ENCODE measurements at regions not wholly inside any gene's neighbourhood (a gene's known extent, or its start where the extent isn't known, plus 50 kb on each side); places are given as distances from the start of the nearest gene placed in this dataset.

DNA sequence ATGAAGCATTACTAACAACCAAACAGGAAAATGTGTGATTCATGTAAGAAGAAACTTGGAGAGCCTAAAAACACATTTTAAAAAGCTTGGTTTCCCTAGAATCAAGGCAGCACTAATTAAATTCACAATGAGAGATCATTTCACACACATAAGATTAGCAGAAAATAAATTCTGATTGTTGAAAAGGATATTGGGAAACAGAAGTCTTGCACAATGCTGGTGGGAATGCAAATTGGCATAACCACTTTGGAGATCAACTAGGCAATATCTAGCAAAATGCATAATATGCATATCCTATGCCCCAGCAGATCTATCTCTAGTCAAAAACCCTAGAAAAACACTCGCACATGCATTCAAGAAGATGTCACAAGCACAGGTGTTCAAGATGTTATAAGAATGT is 75.3 kb upstream of the SIX3 start:
- no peak for TF ChIP-seq RAD51 (IDR thresholded peaks at IDR 0.05; ENCODE audit: borderline replicate concordance)
- TF ChIP-seq POLR2A (IDR thresholded peaks at IDR 0.05; ENCODE audit: insufficient read depth in 1 of 2, low read depth in 2 of 2, low read length in 2 of 2), result no peak
- TF ChIP-seq, protein P1, sequence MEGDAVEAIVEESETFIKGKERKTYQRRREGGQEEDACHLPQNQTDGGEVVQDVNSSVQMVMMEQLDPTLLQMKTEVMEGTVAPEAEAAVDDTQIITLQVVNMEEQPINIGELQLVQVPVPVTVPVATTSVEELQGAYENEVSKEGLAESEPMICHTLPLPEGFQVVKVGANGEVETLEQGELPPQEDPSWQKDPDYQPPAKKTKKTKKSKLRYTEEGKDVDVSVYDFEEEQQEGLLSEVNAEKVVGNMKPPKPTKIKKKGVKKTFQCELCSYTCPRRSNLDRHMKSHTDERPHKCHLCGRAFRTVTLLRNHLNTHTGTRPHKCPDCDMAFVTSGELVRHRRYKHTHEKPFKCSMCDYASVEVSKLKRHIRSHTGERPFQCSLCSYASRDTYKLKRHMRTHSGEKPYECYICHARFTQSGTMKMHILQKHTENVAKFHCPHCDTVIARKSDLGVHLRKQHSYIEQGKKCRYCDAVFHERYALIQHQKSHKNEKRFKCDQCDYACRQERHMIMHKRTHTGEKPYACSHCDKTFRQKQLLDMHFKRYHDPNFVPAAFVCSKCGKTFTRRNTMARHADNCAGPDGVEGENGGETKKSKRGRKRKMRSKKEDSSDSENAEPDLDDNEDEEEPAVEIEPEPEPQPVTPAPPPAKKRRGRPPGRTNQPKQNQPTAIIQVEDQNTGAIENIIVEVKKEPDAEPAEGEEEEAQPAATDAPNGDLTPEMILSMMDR (CRISPR knock-in tag; IDR thresholded peaks at IDR 0.05), result no peak
- no peak for TF ChIP-seq CBX5 (CRISPR knock-in tag; IDR thresholded peaks at IDR 0.05; ENCODE audit: borderline replicate concordance)
- TF ChIP-seq SIN3A (IDR thresholded peaks at IDR 0.05; ENCODE audit: borderline replicate concordance, low read depth, low read length), result no peak
- no peak for TF ChIP-seq NR1H2 (CRISPR knock-in tag; IDR thresholded peaks at IDR 0.05; ENCODE audit: borderline replicate concordance, low read depth)
- TF ChIP-seq, protein P2, sequence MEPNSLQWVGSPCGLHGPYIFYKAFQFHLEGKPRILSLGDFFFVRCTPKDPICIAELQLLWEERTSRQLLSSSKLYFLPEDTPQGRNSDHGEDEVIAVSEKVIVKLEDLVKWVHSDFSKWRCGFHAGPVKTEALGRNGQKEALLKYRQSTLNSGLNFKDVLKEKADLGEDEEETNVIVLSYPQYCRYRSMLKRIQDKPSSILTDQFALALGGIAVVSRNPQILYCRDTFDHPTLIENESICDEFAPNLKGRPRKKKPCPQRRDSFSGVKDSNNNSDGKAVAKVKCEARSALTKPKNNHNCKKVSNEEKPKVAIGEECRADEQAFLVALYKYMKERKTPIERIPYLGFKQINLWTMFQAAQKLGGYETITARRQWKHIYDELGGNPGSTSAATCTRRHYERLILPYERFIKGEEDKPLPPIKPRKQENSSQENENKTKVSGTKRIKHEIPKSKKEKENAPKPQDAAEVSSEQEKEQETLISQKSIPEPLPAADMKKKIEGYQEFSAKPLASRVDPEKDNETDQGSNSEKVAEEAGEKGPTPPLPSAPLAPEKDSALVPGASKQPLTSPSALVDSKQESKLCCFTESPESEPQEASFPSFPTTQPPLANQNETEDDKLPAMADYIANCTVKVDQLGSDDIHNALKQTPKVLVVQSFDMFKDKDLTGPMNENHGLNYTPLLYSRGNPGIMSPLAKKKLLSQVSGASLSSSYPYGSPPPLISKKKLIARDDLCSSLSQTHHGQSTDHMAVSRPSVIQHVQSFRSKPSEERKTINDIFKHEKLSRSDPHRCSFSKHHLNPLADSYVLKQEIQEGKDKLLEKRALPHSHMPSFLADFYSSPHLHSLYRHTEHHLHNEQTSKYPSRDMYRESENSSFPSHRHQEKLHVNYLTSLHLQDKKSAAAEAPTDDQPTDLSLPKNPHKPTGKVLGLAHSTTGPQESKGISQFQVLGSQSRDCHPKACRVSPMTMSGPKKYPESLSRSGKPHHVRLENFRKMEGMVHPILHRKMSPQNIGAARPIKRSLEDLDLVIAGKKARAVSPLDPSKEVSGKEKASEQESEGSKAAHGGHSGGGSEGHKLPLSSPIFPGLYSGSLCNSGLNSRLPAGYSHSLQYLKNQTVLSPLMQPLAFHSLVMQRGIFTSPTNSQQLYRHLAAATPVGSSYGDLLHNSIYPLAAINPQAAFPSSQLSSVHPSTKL (CRISPR knock-in tag; IDR thresholded peaks at IDR 0.05), result no peak
- TF ChIP-seq KLF16 (CRISPR knock-in tag; IDR thresholded peaks at IDR 0.05), result no peak
- no peak for TF ChIP-seq MAZ (IDR thresholded peaks at IDR 0.05; ENCODE audit: borderline replicate concordance, low read depth, low read length)
- TF ChIP-seq MAZ (CRISPR knock-in tag; IDR thresholded peaks at IDR 0.05; ENCODE audit: low read depth), result no peak
- no peak for TF ChIP-seq RXRA (CRISPR knock-in tag; IDR thresholded peaks at IDR 0.05)
- TF ChIP-seq NRL (CRISPR knock-in tag; IDR thresholded peaks at IDR 0.05; ENCODE audit: borderline replicate concordance), result no peak
- TF ChIP-seq, protein P3, sequence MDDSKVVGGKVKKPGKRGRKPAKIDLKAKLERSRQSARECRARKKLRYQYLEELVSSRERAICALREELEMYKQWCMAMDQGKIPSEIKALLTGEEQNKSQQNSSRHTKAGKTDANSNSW (CRISPR knock-in tag; IDR thresholded peaks at IDR 0.05; ENCODE audit: borderline replicate concordance), result no peak
- no peak for TF ChIP-seq ZNF746 (CRISPR knock-in tag; IDR thresholded peaks at IDR 0.05)
- no peak for TF ChIP-seq FOSL1 (CRISPR knock-in tag; IDR thresholded peaks at IDR 0.05; ENCODE audit: borderline replicate concordance)
